Activated CD4-positive, alpha-beta T cell treated with anti-CD3 and anti-CD28 coated beads, Interleukin-2, amount 10 ng/mL, durations not matched to agents 7 days and 5 days (primary cell): ENCODE measurements at regions not wholly inside any gene's neighbourhood (a gene's known extent, or its start where the extent isn't known, plus 50 kb on each side); places are given as distances from the start of the nearest gene placed in this dataset.

ENCODE experiments used
- CTCF ChIA-PET: fragments of 350-600 bp; sonication (Branson Sonifier 250); formaldehyde crosslinking; loops from one replicate; lab custom pipeline; 2021; ENCODE audit warnings: antibody characterized with exemption; lab: Charles Lee
- POLR2A ChIA-PET: fragments of 350-600 bp; sonication (Branson Sonifier 250); formaldehyde crosslinking; loops from one replicate; lab custom pipeline; 2021; ENCODE audit warnings: antibody characterized with exemption; lab: Charles Lee
- DNase-seq: peaks from one replicate; pipeline ENCODE4 v3.0.0-alpha.2; 2020
- H3K27ac Mint-ChIP-seq: one replicate; pipeline ENCODE4 v1.8.0; 2021; ENCODE audit warnings: mild to moderate bottlenecking, moderate library complexity, mixed read lengths
- H3K27me3 Mint-ChIP-seq: one replicate; pipeline ENCODE4 v1.8.0; 2021; ENCODE audit warnings: mixed read lengths
- H3K36me3 Mint-ChIP-seq: one replicate; pipeline ENCODE4 v1.8.0; 2021; ENCODE audit warnings: low read depth, mixed read lengths
- H3K4me1 Mint-ChIP-seq: one replicate; pipeline ENCODE4 v1.8.0; 2021; ENCODE audit warnings: mixed read lengths
- H3K4me3 Mint-ChIP-seq: one replicate; pipeline ENCODE4 v1.8.0; 2021; ENCODE audit warnings: mild to moderate bottlenecking, moderate library complexity, mixed read lengths
- H3K9me3 Mint-ChIP-seq: one replicate; pipeline ENCODE4 v1.8.0; 2021; ENCODE audit warnings: mixed read lengths

DNA sequence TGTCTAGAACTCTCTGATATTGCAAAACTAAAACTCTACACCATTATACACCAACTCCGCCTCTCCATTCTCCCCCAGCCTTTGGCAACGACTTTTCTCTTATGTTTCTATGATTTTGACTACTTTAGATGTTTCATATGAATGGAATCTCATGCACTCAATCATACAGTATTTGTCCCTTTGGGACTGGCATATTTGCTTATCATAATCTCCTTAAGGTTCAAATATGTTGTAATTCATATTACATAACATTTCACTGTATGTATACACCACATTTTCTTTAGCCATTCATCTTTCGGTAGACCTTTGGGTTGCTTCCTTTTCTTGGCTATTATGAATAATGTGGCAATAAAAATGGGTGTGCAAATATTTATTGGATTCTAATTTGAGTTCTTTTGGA is 164.4 kb downstream of the ARL4A start:
- no peaks in the 10 kb centered on the region for H3K27me3 Mint-ChIP-seq
- H3K4me1 Mint-ChIP-seq = no peaks in the 10 kb centered on the region
- ChIA-PET CTCF (no interaction called here), POLR2A (no interaction called here)
- H3K27ac Mint-ChIP-seq = no peak overlapping the region
- H3K4me3 Mint-ChIP-seq = no peak overlapping the region
- DNase-seq = no peak
- no peaks in the 10 kb centered on the region for H3K36me3 Mint-ChIP-seq
- no peaks in the 10 kb centered on the region for H3K9me3 Mint-ChIP-seq

DNA sequence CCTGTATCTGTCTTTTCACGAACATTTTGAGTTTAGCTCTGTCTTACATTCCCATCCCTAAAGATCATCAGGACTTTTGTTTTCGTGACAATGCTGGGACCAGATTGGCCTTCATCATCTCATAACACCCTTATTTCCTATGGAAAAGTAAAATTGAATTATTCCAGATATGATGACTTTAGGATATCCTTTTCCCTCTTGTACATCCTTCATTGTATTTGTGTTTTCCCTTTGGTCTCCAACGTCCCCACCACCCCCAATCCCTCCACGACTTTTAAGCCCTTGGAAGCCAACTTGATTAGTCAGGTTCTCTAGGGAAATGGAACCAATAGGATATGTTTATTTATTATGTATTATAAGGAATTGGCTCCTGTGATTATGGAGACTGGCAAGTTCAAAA is 167.6 kb downstream of the ARL4A start:
- H3K4me1 Mint-ChIP-seq = no peaks in the 10 kb centered on the region
- ChIA-PET CTCF (no interaction called here), POLR2A (no interaction called here)
- H3K9me3 Mint-ChIP-seq = no peaks in the 10 kb centered on the region
- H3K27ac Mint-ChIP-seq = no peak overlapping the region
- no peak for DNase-seq
- no peaks in the 10 kb centered on the region for H3K36me3 Mint-ChIP-seq
- no peaks in the 10 kb centered on the region for H3K27me3 Mint-ChIP-seq
- H3K4me3 Mint-ChIP-seq = no peak overlapping the region

DNA sequence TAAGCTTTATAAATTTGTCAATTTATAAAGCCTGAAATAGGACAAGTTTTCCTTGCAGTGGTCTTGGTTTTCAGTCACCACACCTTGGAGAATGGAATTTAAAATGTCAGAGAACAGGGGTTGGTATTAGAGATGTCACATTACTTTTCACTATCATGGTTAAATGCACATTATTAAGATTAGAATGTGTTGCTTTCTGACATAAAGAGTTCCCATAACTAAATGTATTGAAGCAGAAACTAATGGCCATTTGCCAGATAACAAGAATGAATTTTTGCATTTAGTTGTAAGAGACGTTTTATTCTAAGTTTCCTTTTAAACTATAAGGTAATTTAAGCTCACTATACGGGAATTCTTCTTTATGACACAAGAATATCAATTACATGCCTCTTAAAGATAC is 172.3 kb downstream of the ARL4A start:
- Mint-ChIP-seq H3K36me3 (no peaks in the 10 kb centered on the region), H3K4me3 (no peak overlapping the region), H3K27me3 (no peaks in the 10 kb centered on the region), H3K9me3 (no peaks in the 10 kb centered on the region), H3K27ac (no peak overlapping the region), H3K4me1 (no peaks in the 10 kb centered on the region)
- ChIA-PET POLR2A (no interaction called here), CTCF (no interaction called here)
- no peak for DNase-seq

DNA sequence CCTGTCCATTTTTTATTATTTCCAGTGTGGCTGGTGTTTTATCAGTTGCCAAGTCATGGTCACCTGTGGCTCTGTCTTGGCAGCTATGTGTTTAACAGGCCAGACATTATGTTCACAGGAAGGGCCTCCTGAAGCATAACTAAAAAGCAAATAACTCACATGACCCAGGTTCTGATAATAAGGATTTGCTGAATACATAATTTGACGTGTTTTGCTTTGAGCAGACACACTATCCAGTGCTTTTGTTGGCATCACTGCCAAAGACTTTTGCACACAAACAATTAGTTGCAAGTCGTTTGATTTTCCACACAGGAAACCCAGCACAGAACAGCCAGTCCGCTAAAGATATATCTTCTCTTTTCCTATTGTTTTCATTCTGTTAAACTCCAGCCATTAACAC is 173.6 kb downstream of the ARL4A start:
- ChIA-PET CTCF (no interaction called here), POLR2A (no interaction called here)
- Mint-ChIP-seq H3K27me3 (no peaks in the 10 kb centered on the region), H3K4me3 (no peak overlapping the region), H3K27ac (no peak overlapping the region), H3K36me3 (no peaks in the 10 kb centered on the region), H3K9me3 (no peaks in the 10 kb centered on the region), H3K4me1 (no peaks in the 10 kb centered on the region)
- no peak for DNase-seq

DNA sequence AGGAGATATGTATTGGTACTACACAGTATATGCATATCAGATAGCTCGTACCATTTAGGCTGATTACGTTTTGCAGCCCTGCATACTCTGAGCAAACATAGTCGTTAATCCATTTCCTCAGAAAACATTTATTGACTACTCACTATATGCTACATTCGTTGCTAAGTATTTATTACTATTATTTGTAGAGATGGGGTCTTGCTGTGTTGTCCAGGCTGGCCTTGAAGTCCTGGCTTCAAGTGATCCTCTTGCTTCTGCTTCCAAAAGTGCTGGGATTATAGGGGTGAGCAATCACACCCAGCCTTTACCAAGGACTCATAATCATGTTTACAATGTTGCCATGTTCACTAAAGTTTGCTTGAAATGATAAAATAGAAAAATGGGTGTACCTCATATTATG is 174.7 kb downstream of the ARL4A start:
- no peaks in the 10 kb centered on the region for H3K4me1 Mint-ChIP-seq
- POLR2A ChIA-PET = no interaction called here

DNA sequence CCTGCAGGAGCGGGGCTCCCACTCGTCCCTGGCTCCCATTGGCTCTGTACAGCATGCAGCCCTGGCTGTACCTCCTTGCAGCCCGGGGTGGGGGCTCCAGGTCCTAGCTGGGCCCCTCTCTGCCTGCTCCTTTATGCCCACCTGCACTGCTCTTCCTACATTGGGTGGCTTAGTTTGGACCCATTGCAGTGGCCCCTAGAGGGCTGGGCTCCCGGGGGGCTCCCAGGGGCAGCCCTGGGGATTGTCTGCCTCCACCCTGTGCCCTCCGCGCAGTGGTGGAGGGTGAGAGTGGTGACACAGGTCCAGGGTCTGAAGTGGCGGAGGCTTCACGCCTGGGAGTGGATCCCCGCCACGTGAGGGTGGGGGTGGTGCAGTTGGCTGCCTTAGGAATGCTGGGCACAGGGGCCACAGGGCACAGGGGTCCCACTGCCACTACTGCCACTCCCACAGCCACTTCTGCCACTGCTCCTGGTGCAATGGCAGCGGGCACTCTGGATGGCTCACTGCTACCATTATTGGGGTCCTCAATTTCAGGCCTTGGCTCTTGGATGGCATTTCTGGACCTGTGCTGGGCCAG is 177.1 kb downstream of the ARL4A start:
- no peak overlapping the region for H3K27ac Mint-ChIP-seq
- ChIA-PET CTCF (no interaction called here), POLR2A (no interaction called here)
- H3K27me3 Mint-ChIP-seq = peaks cover 5% of the 10 kb centered on the region
- H3K9me3 Mint-ChIP-seq = no peaks in the 10 kb centered on the region
- H3K4me3 Mint-ChIP-seq = no peak overlapping the region
- no peak for DNase-seq
- H3K36me3 Mint-ChIP-seq = no peaks in the 10 kb centered on the region
- H3K4me1 Mint-ChIP-seq = no peaks in the 10 kb centered on the region

More for the DNA sequence above, 174.7 kb downstream of the ARL4A start:
- no peaks in the 10 kb centered on the region for H3K27me3 Mint-ChIP-seq
- no peak for DNase-seq
- H3K4me3 Mint-ChIP-seq = no peak overlapping the region
- H3K27ac Mint-ChIP-seq = no peak overlapping the region
- no peaks in the 10 kb centered on the region for H3K9me3 Mint-ChIP-seq
- CTCF ChIA-PET = no interaction called here
- H3K36me3 Mint-ChIP-seq = no peaks in the 10 kb centered on the region

DNA sequence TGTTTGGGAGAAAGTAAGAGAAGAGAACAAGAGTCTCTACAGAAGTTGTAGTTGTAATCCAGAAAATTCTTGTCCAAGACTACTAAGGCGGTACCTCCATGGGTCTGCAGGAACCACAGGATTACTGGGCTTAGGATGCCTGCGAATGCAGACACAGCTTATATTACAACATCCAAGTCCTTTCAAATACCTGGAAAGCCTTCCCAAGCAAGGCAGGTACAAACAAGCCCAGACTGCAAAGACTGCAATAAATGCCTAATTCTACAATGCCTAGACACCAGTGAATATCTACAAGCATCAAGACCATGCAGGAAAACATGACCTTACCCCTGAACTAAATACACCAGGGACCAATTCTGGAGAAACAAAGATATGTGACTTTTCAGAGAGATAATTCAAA is 178.2 kb downstream of the ARL4A start:
- no peak overlapping the region for H3K27ac Mint-ChIP-seq
- no peaks in the 10 kb centered on the region for H3K9me3 Mint-ChIP-seq
- ChIA-PET POLR2A (no interaction called here), CTCF (interaction anchor here (1.2 kb wide), 1 partner anchor 179 kb away, joined by 5 read pairs; the partner anchor contains the start of gene ARL4A)
- DNase-seq = no peak
- H3K4me3 Mint-ChIP-seq = no peak overlapping the region
- H3K27me3 Mint-ChIP-seq = peaks cover 5% of the 10 kb centered on the region
- H3K36me3 Mint-ChIP-seq = no peaks in the 10 kb centered on the region
- H3K4me1 Mint-ChIP-seq = no peaks in the 10 kb centered on the region

DNA sequence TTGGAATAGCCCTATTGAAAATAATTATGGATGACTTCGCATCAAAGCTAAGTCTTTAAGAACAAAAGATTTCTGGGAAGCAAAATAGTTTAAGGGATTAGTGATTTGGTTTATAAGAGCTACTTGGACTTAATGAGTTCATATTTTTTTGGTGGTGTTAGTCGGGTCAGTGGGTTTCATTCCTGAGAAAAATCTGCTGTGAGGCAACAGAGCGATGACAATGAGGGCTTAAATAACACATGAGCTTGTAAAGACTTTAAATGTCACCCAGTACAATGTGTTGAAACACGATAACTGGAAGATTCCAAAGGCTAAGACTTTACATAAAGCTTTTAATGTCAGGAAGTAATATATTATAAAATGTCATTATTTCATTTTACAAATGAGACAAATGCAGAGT is 178.8 kb downstream of the ARL4A start:
- H3K4me3 Mint-ChIP-seq = no peak overlapping the region
- ChIA-PET CTCF (interaction anchor here (1.2 kb wide), 1 partner anchor 179 kb away, joined by 5 read pairs; the partner anchor contains the start of gene ARL4A), POLR2A (no interaction called here)
- no peaks in the 10 kb centered on the region for H3K4me1 Mint-ChIP-seq
- no peaks in the 10 kb centered on the region for H3K36me3 Mint-ChIP-seq
- no peak for DNase-seq
- no peak overlapping the region for H3K27ac Mint-ChIP-seq
- peaks cover 5% of the 10 kb centered on the region for H3K27me3 Mint-ChIP-seq
- no peaks in the 10 kb centered on the region for H3K9me3 Mint-ChIP-seq

DNA sequence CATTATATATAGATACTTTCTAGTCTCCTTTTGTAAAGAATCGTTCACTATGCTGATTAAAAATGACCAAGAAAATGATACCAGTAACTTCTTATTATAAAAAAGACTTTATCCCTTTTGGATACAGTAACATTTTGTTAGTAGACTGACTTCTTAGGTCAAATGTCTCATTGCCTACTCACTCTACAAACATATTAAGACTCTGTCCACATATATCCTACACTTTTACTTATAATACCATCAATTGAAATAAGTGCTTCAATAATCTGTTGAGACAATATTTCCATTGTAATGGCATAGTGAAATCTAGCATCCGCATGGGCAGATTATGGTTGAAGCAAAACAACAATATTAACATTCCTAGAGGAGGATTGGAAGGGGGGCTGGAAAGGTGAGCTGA is 180.6 kb downstream of the ARL4A start:
- POLR2A ChIA-PET = no interaction called here
- Mint-ChIP-seq H3K9me3 (no peaks in the 10 kb centered on the region), H3K4me1 (no peaks in the 10 kb centered on the region), H3K4me3 (no peak overlapping the region), H3K27me3 (peaks cover 5% of the 10 kb centered on the region), H3K27ac (no peak overlapping the region), H3K36me3 (no peaks in the 10 kb centered on the region)
- no peak for DNase-seq
- CTCF ChIA-PET = interaction anchor here (1.2 kb wide), 1 partner anchor 182 kb away, joined by 3 read pairs; no protein-coding TSS in a partner anchor

DNA sequence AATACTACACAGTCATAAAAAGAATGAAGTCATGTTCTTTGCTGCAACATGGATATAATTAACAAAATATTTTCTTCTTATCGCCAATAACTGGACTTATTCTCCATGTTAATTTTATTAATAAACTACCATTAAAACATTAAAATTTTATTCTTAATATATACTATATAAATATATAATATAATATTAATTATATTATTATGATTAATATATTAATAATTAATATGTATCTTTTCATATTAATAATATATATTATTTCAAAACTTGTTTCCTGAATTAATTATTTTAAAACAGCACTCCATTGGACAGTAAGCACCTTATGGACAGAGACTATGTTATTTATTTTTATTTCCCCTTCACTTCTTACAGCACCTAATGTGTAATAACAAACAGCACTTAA is 182.8 kb downstream of the ARL4A start:
- no peaks in the 10 kb centered on the region for H3K9me3 Mint-ChIP-seq
- POLR2A ChIA-PET = no interaction called here
- H3K27ac Mint-ChIP-seq = no peak overlapping the region
- H3K4me1 Mint-ChIP-seq = no peaks in the 10 kb centered on the region
- CTCF ChIA-PET = no interaction called here
- no peak overlapping the region for H3K4me3 Mint-ChIP-seq
- peaks cover 5% of the 10 kb centered on the region for H3K27me3 Mint-ChIP-seq
- DNase-seq = no peak
- no peaks in the 10 kb centered on the region for H3K36me3 Mint-ChIP-seq

DNA sequence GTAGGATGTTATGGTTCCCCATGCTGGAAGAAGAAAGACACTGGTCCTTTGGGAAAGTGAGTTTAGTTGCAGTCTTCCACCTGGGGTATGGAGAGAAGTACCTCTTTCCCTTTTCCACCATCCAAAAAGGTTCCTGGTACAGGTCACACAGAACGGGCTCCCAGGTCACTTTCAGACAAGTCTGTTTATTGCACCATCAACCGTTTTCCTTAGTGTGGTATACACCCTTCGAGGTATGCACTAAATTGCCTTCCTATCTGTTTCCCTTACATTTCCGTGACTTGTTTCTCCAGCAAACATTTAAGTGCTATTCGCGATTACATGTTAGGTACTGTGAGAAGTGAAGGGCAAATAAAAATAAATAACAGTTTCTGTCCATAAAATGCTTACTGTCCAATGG is 185.1 kb downstream of the ARL4A start:
- Mint-ChIP-seq H3K36me3 (no peaks in the 10 kb centered on the region), H3K4me3 (no peak overlapping the region), H3K4me1 (no peaks in the 10 kb centered on the region), H3K27ac (no peak overlapping the region), H3K9me3 (no peaks in the 10 kb centered on the region), H3K27me3 (peaks cover 5% of the 10 kb centered on the region)
- ChIA-PET CTCF (no interaction called here), POLR2A (no interaction called here)
- DNase-seq = no peak

DNA sequence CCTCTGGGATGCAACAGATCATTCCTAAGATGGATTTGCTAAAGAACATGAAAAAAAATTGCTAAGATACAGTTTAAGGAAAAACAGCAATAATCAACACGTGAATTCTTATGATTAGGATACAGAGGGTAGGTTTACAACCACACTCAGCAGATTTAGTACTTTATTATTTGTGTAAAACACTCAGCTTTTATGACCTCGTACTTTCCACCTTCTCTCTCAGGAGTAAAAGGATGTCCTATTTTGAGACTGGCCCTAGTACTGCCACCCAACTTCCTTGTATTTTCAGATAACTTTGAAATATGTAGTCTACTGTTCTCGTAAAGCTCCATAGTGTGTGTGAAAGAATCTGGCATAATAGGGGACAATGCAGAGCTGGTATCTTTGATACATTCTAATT is 186.1 kb downstream of the ARL4A start:
- no peaks in the 10 kb centered on the region for H3K27me3 Mint-ChIP-seq
- CTCF ChIA-PET = no interaction called here
- no peaks in the 10 kb centered on the region for H3K9me3 Mint-ChIP-seq
- H3K36me3 Mint-ChIP-seq = no peaks in the 10 kb centered on the region
- no peaks in the 10 kb centered on the region for H3K4me1 Mint-ChIP-seq
- DNase-seq = no peak
- POLR2A ChIA-PET = no interaction called here
- H3K4me3 Mint-ChIP-seq = no peak overlapping the region
- H3K27ac Mint-ChIP-seq = no peak overlapping the region

DNA sequence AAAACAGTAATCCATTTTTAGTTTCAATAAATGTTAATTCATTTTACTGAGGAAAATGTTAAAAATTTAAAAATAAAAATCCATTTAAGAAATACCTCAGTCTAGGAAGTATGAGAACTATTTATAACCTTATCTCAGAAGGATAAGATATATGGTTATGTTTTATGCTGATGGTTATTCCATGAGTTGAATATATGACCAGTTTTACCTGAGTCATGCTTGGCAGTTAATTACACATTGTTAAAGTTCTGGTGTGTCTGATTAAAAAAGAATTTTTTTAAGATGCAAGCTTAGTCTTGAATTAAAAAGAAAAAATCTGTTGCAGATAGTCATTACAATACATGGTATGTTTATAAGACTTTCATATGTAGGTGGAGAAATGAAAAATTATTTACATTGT is 191.7 kb downstream of the ARL4A start:
- CTCF ChIA-PET = no interaction called here
- POLR2A ChIA-PET = no interaction called here
- Mint-ChIP-seq H3K4me3 (no peak overlapping the region), H3K9me3 (no peaks in the 10 kb centered on the region), H3K4me1 (no peaks in the 10 kb centered on the region), H3K36me3 (no peaks in the 10 kb centered on the region), H3K27ac (no peak overlapping the region), H3K27me3 (no peaks in the 10 kb centered on the region)
- no peak for DNase-seq

DNA sequence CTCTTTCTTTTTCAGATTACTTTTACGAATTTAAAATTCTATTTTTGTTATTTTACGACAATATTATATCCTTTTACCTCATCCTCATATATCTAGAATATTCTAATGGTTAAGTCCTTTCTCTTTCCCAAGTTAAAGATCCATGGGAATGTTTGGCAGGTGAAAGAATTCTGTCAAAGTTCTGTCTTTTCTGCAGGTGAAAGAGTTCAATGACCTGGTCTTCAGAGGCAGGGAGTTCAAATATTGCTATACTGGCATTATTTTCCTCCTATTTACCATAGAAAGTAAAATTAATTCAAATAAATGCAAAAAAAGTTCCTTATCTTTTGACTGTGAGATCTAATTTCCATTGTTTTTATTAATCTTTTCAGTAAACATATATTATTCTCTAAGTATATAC is 194.3 kb downstream of the ARL4A start:
- DNase-seq = no peak
- H3K27me3 Mint-ChIP-seq = no peaks in the 10 kb centered on the region
- POLR2A ChIA-PET = no interaction called here
- H3K4me1 Mint-ChIP-seq = no peaks in the 10 kb centered on the region
- H3K36me3 Mint-ChIP-seq = no peaks in the 10 kb centered on the region
- H3K4me3 Mint-ChIP-seq = no peak overlapping the region
- H3K27ac Mint-ChIP-seq = no peak overlapping the region
- CTCF ChIA-PET = no interaction called here
- H3K9me3 Mint-ChIP-seq = no peaks in the 10 kb centered on the region
